H1 (cell line): ENCODE measurements at regions not wholly inside any gene's neighbourhood (a gene's known extent, or its start where the extent isn't known, plus 50 kb on each side); places are given as distances from the start of the nearest gene placed in this dataset.

Source experiments
- CTCF ChIA-PET: fragments of 300-600 bp; sonication (Branson Sonifier 250); formaldehyde crosslinking; loops from one replicate; lab custom pipeline; 2021; ENCODE audit not compliant: partially characterized antibody; lab: Charles Lee
- POLR2A ChIA-PET: fragments of 300-600 bp; sonication (Branson Sonifier 250); formaldehyde crosslinking; loops from one replicate; lab custom pipeline; 2021; ENCODE audit warnings: inconsistent platforms; ENCODE audit not compliant: partially characterized antibody; lab: Charles Lee
- DNase-seq, 2 experiments: peaks; one replicate each; pipeline versions ENCODE4 v3.0.0 to v3.0.0-alpha.2; 2010 to 2022; ENCODE audit warnings: low spot score in 2 of 2, low read depth in 1 of 2, mixed read lengths in 1 of 2
- FAIRE-seq: peaks from 2 replicates; lab custom pipeline; 2011; peaks lifted over from hg19 to GRCh38; lab: Jason Lieb, UNC
- H2AFZ ChIP-seq: 2 replicates; pipeline ENCODE4 v1.8.1; 2012; ENCODE audit warnings: low read length, inconsistent platforms
- H2AK5ac ChIP-seq: 2 replicates; pipeline ENCODE4 v1.6.1; 2013; ENCODE audit warnings: low read depth, low read length
- H2BK120ac ChIP-seq: replicated peaks from 2 replicates; pipeline ENCODE3; 2013; ENCODE audit warnings: low read depth, low read length, inconsistent platforms
- H2BK12ac ChIP-seq: 2 replicates; pipeline ENCODE4 v1.6.1; 2013; ENCODE audit warnings: low read depth, low read length
- H2BK15ac ChIP-seq: 2 replicates; pipeline ENCODE4 v1.6.1; 2013; ENCODE audit warnings: low read length
- H2BK20ac ChIP-seq: 2 replicates; pipeline ENCODE4 v1.6.1; 2013; ENCODE audit warnings: low read length
- H2BK5ac ChIP-seq: 2 replicates; pipeline ENCODE4 v1.6.1; 2013; ENCODE audit warnings: low read depth, low read length
- H3K14ac ChIP-seq: 2 replicates; pipeline ENCODE4 v1.6.1; 2013; ENCODE audit warnings: inconsistent platforms; ENCODE audit not compliant: insufficient read length
- H3K18ac ChIP-seq: 2 replicates; pipeline ENCODE4 v1.6.1; 2013; ENCODE audit warnings: low read length; ENCODE audit errors: extremely low read depth
- H3K23ac ChIP-seq: 2 replicates; pipeline ENCODE4 v1.6.1; 2013; ENCODE audit warnings: inconsistent platforms; ENCODE audit not compliant: insufficient read length
- H3K23me2 ChIP-seq: 2 replicates; pipeline ENCODE4 v1.6.1; 2013; ENCODE audit warnings: low read depth, low read length
- H3K27ac ChIP-seq: 2 replicates; pipeline ENCODE4 v1.6.1; 2011; ENCODE audit warnings: low read depth, low read length, inconsistent platforms
- H3K27me3 ChIP-seq, 4 experiments: replicated peaks in 1 of 4; 1 replicate in 1 of 4; 2 replicates in 3 of 4; pipeline versions ENCODE4 v1.6.1 to v1.8.1; 2011 to 2013; ENCODE audit warnings: low read length in 3 of 4, mild to moderate bottlenecking in 3 of 4, inconsistent platforms in 2 of 4, mixed read lengths in 2 of 4, moderate library complexity in 1 of 4; ENCODE audit not compliant: control insufficient read depth in 3 of 4, insufficient read depth in 3 of 4; ENCODE audit errors: extremely low read depth in 1 of 4
- H3K36me3 ChIP-seq, 4 experiments: 2 replicates each; pipeline versions ENCODE4 v1.6.1 to v1.8.1; 2011 to 2013; ENCODE audit warnings: mild to moderate bottlenecking in 4 of 4, low read length in 3 of 4, moderate library complexity in 2 of 4, control low read depth in 1 of 4, inconsistent platforms in 1 of 4; ENCODE audit not compliant: insufficient read depth in 4 of 4, control insufficient read depth in 2 of 4
- H3K4ac ChIP-seq: replicated peaks from 2 replicates; pipeline ENCODE3; 2013; ENCODE audit warnings: low read length, low read depth, mixed read lengths, inconsistent platforms; ENCODE audit not compliant: insufficient read length
- H3K4me1 ChIP-seq, 4 experiments: replicated peaks in 1 of 4; 1 replicate in 1 of 4; 2 replicates in 3 of 4; pipeline versions ENCODE4 v1.6.1 to v1.8.1; 2011 to 2013; ENCODE audit warnings: low read length in 3 of 4, inconsistent platforms in 2 of 4, mixed read lengths in 1 of 4; ENCODE audit not compliant: insufficient read depth in 4 of 4, control insufficient read depth in 3 of 4
- H3K4me2 ChIP-seq, 2 experiments: 2 replicates each; pipeline versions ENCODE4 v1.6.1 to v1.8.1; 2011 to 2013; ENCODE audit warnings: low read depth in 2 of 2, low read length in 2 of 2, control low read depth in 1 of 2, inconsistent platforms in 1 of 2, mild to moderate bottlenecking in 1 of 2; ENCODE audit not compliant: insufficient read depth in 1 of 2
- H3K4me3 ChIP-seq, 4 experiments: fragments of 200-600, 300-600 bp in 1 of 4; sonication (generic), shearing (Covaris generic), sonication (Bioruptor Twin) in 1 of 4; 2 replicates each; pipeline versions ENCODE4 v1.5.1 to v1.8.1; 2011 to 2016; ENCODE audit warnings: low read length in 4 of 4, low read depth in 3 of 4, control low read depth in 2 of 4, inconsistent platforms in 2 of 4, mild to moderate bottlenecking in 2 of 4, mixed read lengths in 1 of 4, moderate library complexity in 1 of 4; ENCODE audit not compliant: insufficient read depth in 2 of 4; ENCODE audit errors: extremely low read depth in 1 of 4
- H3K56ac ChIP-seq: replicated peaks from 2 replicates; pipeline ENCODE3; 2013; ENCODE audit warnings: low read depth, mild to moderate bottlenecking, mixed read lengths, low read length, inconsistent platforms; ENCODE audit not compliant: insufficient read length
- H3K79me1 ChIP-seq: 2 replicates; pipeline ENCODE4 v1.6.1; 2013; ENCODE audit warnings: low read depth, low read length, control low read depth
- H3K79me2 ChIP-seq, 2 experiments: 2 replicates each; pipeline versions ENCODE4 v1.6.1 to v1.8.1; 2012 to 2013; ENCODE audit warnings: low read length in 2 of 2, mild to moderate bottlenecking in 2 of 2, inconsistent platforms in 1 of 2; ENCODE audit not compliant: insufficient read depth in 2 of 2, control insufficient read depth in 1 of 2
- H3K9ac ChIP-seq, 4 experiments: replicated peaks in 1 of 4; 1 replicate in 1 of 4; 2 replicates in 3 of 4; pipeline versions ENCODE4 v1.6.1 to v1.8.1; 2011 to 2013; ENCODE audit warnings: low read depth in 3 of 4, low read length in 3 of 4, control low read depth in 2 of 4, mild to moderate bottlenecking in 2 of 4, moderate library complexity in 2 of 4, inconsistent platforms in 1 of 4; ENCODE audit errors: extremely low read depth in 1 of 4
- H3K9me3 ChIP-seq, 2 experiments: 2 replicates each; pipeline versions ENCODE4 v1.6.1 to v1.8.1; 2012 to 2013; ENCODE audit warnings: mild to moderate bottlenecking in 2 of 2, moderate library complexity in 2 of 2, control low read depth in 1 of 2, inconsistent platforms in 1 of 2, low read depth in 1 of 2, low read length in 1 of 2, mixed read lengths in 1 of 2; ENCODE audit not compliant: insufficient read depth in 2 of 2
- H4K20me1 ChIP-seq, 2 experiments: replicated peaks in 1 of 2; 2 replicates each; pipeline versions ENCODE3 to v1.8.1; 2011 to 2013; ENCODE audit warnings: inconsistent platforms in 2 of 2, low read length in 2 of 2, mild to moderate bottlenecking in 1 of 2; ENCODE audit not compliant: insufficient read depth in 2 of 2, control insufficient read depth in 1 of 2
- H4K5ac ChIP-seq: 2 replicates; pipeline ENCODE4 v1.6.1; 2013; ENCODE audit warnings: low read length, low read depth, mixed read lengths, inconsistent platforms; ENCODE audit not compliant: insufficient read length
- H4K8ac ChIP-seq: 2 replicates; pipeline ENCODE4 v1.8.0; 2013; ENCODE audit warnings: mild to moderate bottlenecking, moderate library complexity, low read length, inconsistent platforms; ENCODE audit not compliant: insufficient read depth; ENCODE audit errors: extremely low read depth
- H4K91ac ChIP-seq: replicated peaks from 2 replicates; pipeline ENCODE3; 2013; ENCODE audit warnings: low read length, mixed read lengths, inconsistent platforms; ENCODE audit not compliant: insufficient read length
- CHD1 ChIP-seq: IDR thresholded peaks from 2 replicates; pipeline ENCODE4 v1.6.1; 2012; ENCODE audit warnings: low read depth, low read length, improper control_type of control experiment
- CHD2 ChIP-seq: IDR thresholded peaks from 2 replicates; pipeline ENCODE4 v1.6.1; 2012; ENCODE audit warnings: low read length, improper control_type of control experiment
- MAFK ChIP-seq: IDR thresholded peaks from 2 replicates; pipeline ENCODE4 v1.6.1; 2012; ENCODE audit warnings: low read depth, mild to moderate bottlenecking, improper control_type of control experiment, low read length
- WGBS, 2 experiments: shearing (Covaris generic) in 1 of 2; methylation state at CpG; one replicate each; pipeline versions ENCODE4 v1.1.6 to v1.1.7; 2013 to 2015; ENCODE audit warnings: low lambda C conversion rate in 2 of 2, mixed read lengths in 2 of 2, inconsistent platforms in 1 of 2, low coverage in 1 of 2, missing lambda C conversion rate in 1 of 2; ENCODE audit not compliant: insufficient replicate concordance in 2 of 2, insufficient coverage in 1 of 2, insufficient read length in 1 of 2; ENCODE audit errors: extremely low coverage in 1 of 2, missing lambda C conversion rate in 1 of 2; 5-methylcytosine and 5-hydroxymethylcytosine counted together

- 80% methylated on average over 12 of the region's 12 CpGs; no CpG with 5 or more reads in 1 of the 2 experiments for WGBS, 2 experiments
- Histone ChIP-seq H3K9me3 (no peaks in the 10 kb centered on the region), H2BK120ac (no peak overlapping the region), H2BK20ac (no peak overlapping the region), H3K79me1 (no peaks in the 10 kb centered on the region), H3K36me3 (no peaks in the 10 kb centered on the region), H4K8ac (no peak overlapping the region; the same call in 1 of the 2 replicates), H2AK5ac (no peak overlapping the region), H3K79me2 (no peaks in the 10 kb centered on the region), H4K91ac (no peak overlapping the region), H3K56ac (no peak overlapping the region), H3K4me2 (no peak overlapping the region), H3K14ac (no peak overlapping the region), H3K4me1 (peaks cover 0 to 5% (median 0%) of the 10 kb centered on the region in 4 experiments; a peak in 3 of 7 replicates), H4K20me1 (no peaks in the 10 kb centered on the region), H3K23me2 (no peaks in the 10 kb centered on the region), H3K27ac (no peak overlapping the region), H2BK15ac (peak overlapping the region; percentile 35; the same call in 1 of the 2 replicates), H3K18ac (0 out of 2 replicates have a peak overlapping the region, but pooled peaks have one; percentile 9), H2AFZ (peak overlapping the region; percentile 92), H3K27me3 (no peaks in the 10 kb centered on the region), H3K23ac (no peak overlapping the region), H3K4ac (no peak overlapping the region), H2BK12ac (no peak overlapping the region), H4K5ac (no peak overlapping the region), H2BK5ac (no peak overlapping the region), H3K9ac (no peak overlapping the region), H3K4me3 (no peak overlapping the region)
- POLR2A ChIA-PET: no interaction called here
- CTCF ChIA-PET: no interaction called here
- DNase-seq (no peak), FAIRE-seq (no peak)
- no peak for TF ChIP-seq MAFK
- no peak for TF ChIP-seq CHD2
- TF ChIP-seq CHD1: no peak
These were observed 111.2 kb upstream of the KLHL25 start for GRCh38 chr15:85905751-85906450.
